HEK293T (cell line): ENCODE measurements at regions not wholly inside any gene's neighbourhood (a gene's known extent, or its start where the extent isn't known, plus 50 kb on each side); places are given as distances from the start of the nearest gene placed in this dataset.

Experiments
- HDGF ChIP-seq: fragments of 450-650 bp; IDR thresholded peaks from 2 replicates; pipeline ENCODE4 v1.6.1; 2017; ENCODE audit warnings: antibody characterized with exemption, borderline replicate concordance
- LEF1 ChIP-seq: fragments of 450-650 bp; IDR thresholded peaks from 2 replicates; pipeline ENCODE4 v1.6.1; 2017; ENCODE audit warnings: mild to moderate bottlenecking, borderline replicate concordance
- SP1 ChIP-seq: fragments of 450-650 bp; IDR thresholded peaks from 2 replicates; pipeline ENCODE4 v1.6.1; 2017
- TARDBP ChIP-seq: fragments of 450-650 bp; IDR thresholded peaks from 2 replicates; pipeline ENCODE4 v1.6.1; 2016

GRCh38 chr7:9603291-9603690 is 1169.9 kb downstream of the NXPH1 start:
- TF ChIP-seq TARDBP, result no peak
- no peak for TF ChIP-seq HDGF
- TF ChIP-seq LEF1, result no peak
- TF ChIP-seq SP1, result no peak
